Fibroblast of mammary gland (primary cell): ENCODE measurements at regions not wholly inside any gene's neighbourhood (a gene's known extent, or its start where the extent isn't known, plus 50 kb on each side); places are given as distances from the start of the nearest gene placed in this dataset.
A peak's percentile ranks its signal among the peaks of the same experiment; 100 is the strongest.

Experiments
- DNase-seq: peaks from one replicate; pipeline ENCODE4 v3.0.0-alpha.2; 2010; ENCODE audit warnings: low read depth
- H3K4me3 ChIP-seq: 2 replicates; pipeline ENCODE4 v1.5.1; 2011; ENCODE audit warnings: low read depth, mild to moderate bottlenecking, low read length, moderate library complexity; ENCODE audit not compliant: control insufficient read depth
- CTCF ChIP-seq: conservative IDR thresholded peaks from 2 replicates; pipeline ENCODE4 v1.5.1; 2011; ENCODE audit warnings: low read depth, low read length, inconsistent platforms; ENCODE audit not compliant: control insufficient read depth, insufficient read depth

- no peak for TF ChIP-seq CTCF
Observed at GRCh38 chr6:1099264-1099663, 212.6 kb upstream of the FOXQ1 start.

GRCh38 chr6:1096967-1097765 lies 214.7 kb upstream of the FOXQ1 start:
- DNase-seq = no peak
- no peak for TF ChIP-seq CTCF

More at GRCh38 chr6:1099264-1099663, 212.6 kb upstream of the FOXQ1 start:
- no peak for DNase-seq
- H3K4me3 ChIP-seq = no peak overlapping the region

GRCh38 chr6:1094306-1094705 lies 217.6 kb upstream of the FOXQ1 start:
- no peak for TF ChIP-seq CTCF
- DNase-seq = peak; percentile 62

More at GRCh38 chr6:1096967-1097765, 214.7 kb upstream of the FOXQ1 start:
- H3K4me3 ChIP-seq = no peak overlapping the region

GRCh38 chr6:1091900-1092299 lies 220.0 kb upstream of the FOXQ1 start:
- no peak for DNase-seq

More at GRCh38 chr6:1094306-1094705, 217.6 kb upstream of the FOXQ1 start:
- no peak overlapping the region for H3K4me3 ChIP-seq

GRCh38 chr6:1089859-1090258 lies 222.0 kb upstream of the FOXQ1 start:
- no peak for TF ChIP-seq CTCF
- no peak overlapping the region for H3K4me3 ChIP-seq
- DNase-seq = no peak

More at GRCh38 chr6:1091900-1092299, 220.0 kb upstream of the FOXQ1 start:
- no peak overlapping the region for H3K4me3 ChIP-seq
- TF ChIP-seq CTCF = no peak

GRCh38 chr6:1088492-1089001 lies 223.4 kb upstream of the FOXQ1 start:
- no peak overlapping the region for H3K4me3 ChIP-seq
- TF ChIP-seq CTCF = no peak
- no peak for DNase-seq
